HG02943 (cell line): ENCODE measurements at regions not wholly inside any gene's neighbourhood (a gene's known extent, or its start where the extent isn't known, plus 50 kb on each side); places are given as distances from the start of the nearest gene placed in this dataset.
A peak's percentile ranks its signal among the peaks of the same experiment; 100 is the strongest.
"Not testable (repeated sequence)": the region's sequence is repeated elsewhere in the genome, so short reads cannot be mapped to it uniquely, and the experiment has no call there.

Source experiments
- ATAC-seq: cut with Tn5 transposase; IDR thresholded peaks from one replicate; pipeline ENCODE4 v1.9.1; 2021; ENCODE audit warnings: mild to moderate bottlenecking, low read depth, moderate library complexity; ENCODE audit not compliant: unreplicated experiment

DNA sequence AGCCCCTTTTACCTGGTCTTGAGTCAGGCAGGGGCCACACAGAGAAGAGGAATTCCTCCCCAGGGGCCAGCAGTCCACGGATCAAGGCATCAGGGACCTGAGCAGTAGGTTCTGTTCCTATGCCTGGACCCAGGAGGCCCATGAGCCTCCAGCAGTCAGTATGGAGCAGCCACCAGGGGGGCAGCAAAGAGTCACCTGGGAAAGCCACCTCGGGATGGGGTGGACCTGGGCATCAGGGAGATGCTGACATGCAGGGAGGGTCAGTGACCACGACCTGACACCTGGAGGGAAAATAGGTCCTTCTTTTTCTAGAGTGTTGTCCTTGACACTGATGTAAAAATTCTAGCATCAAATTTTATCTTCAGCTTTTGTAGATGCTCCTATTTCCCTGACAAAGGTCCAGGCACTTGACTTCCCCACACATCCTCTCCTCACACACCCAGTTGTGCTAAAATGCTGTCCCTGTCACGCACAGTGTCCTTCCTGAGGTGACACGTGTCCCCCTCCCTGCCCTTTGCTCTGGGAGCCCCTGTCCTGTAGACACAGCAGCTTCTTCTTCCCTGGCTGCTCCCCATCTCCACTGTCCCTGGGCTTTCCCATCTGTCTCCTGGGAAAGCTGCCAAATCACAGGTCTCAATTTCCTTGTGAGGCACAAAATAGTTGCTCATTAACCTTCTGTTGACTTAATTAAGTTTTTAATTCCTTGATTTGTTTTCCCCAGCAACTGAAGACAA is 70.0 kb upstream of the IGLL5 start:
- ATAC-seq, result no peak

DNA sequence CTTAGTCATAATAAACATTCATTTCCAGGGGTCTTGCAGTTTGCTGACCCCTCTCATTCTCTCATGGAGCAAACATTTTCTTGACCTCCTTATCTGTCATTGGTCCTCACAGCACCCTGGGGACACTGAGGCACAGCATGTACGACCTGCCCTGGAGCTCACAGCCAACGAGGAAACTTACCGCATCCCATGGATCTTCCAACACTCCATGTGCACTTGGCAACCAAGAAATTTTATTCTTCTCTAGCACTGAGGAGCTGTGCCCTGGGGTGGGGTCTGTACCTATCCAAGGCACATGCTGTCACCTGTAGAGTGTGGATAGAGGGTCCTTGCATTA is 69.4 kb upstream of the IGLL5 start:
- no peak for ATAC-seq

DNA sequence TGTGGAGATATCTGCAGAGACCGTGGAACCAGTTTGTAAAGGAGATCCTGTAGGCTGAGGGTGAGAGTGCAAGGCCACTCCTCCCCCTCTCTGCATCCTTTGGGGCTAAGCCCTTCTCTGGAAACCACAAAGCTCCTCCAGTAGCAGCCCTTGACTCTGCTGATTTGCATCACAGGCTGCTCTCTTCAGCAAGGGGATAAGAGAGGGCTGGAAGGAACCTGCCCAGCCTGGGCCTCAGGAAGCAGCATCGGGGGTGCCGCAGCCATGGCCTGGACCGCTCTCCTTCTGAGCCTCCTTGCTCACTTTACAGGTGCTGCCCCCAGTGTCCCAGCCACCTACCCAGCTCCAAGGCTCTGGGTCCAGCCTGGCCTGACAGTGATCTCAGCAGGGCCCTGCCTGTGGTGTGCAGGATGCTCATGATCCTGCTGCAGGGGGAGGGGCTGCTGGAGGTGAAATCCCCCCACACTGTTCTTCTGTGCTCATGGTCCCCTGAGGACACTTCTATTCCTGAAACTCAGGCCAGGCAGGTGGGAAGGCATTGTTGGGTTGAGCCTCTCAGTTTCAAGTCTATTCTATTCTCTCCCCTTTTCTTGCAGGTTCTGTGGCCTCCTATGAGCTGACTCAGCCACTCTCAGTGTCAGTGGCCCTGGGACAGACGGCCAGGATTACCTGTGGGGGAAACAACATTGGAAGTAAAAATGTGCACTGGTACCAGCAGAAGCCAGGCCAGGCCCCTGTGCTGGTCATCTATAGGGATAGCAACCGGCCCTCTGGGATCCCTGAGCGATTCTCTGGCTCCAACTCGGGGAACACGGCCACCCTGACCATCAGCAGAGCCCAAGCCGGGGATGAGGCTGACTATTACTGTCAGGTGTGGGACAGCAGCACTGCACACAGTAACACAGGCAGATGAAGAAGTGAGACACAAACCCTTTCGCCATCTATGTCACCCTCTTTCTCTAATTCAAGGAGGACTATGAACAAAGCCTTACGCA is 68.5 kb upstream of the IGLL5 start:
- peak; percentile 56 for ATAC-seq

DNA sequence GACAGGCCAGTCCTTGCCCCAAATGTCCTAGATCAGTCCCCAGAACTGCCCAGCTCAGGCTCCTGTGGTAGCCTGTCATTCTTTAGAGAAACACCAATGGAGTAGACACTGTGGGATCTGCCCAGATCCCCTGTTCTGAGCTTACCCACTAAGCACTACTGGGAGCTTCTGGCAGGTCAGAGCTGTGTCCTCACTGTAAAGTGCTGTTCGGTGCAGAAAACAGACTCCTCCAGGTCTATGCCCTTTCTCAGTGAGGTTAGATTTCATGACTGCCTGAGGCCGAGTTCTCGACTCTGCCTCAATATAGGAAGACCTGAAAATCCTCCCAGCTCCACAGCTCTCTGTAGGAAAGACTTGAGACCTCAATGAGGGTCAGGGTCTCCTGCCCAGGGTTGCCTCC is 67.5 kb upstream of the IGLL5 start:
- ATAC-seq, result no peak

DNA sequence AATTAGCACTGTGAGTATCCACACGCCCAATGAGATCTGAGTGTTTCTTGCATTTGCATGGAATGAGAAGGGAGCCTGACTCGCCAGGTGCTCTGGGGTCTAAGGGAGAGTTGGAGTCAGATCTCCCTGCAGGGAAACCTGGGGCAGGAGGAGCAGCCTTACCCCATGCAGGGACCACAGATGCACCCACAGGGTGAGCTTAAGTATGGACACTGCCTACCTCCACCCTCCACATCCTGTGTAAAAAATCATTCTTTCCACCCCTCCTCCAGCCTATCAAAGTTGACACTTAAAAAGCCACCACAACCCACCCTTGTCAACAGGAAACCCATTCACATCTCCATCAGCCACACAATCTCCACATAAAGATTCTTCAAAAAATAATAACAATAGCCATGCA is 67.0 kb upstream of the IGLL5 start:
- ATAC-seq, result no peak

DNA sequence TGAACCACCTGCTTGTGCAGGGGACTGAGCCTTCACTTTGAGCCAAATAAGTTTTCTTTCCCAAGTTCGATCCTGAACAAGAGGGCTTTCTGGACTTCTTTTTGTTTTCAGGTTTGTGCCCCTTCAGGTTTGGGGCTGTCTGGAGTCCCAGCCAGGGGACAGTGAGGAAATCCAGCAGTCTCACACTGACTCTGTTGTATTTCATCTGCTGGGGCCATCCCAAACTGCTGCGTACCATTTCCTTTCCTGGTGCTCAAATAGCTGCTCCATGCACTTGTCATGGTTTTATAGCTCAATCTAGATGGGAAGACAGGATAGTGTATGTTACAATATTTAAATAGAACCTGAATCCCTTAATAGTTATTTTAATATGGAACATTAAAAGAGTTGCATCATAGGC is 66.3 kb upstream of the IGLL5 start:
- ATAC-seq, result no peak

DNA sequence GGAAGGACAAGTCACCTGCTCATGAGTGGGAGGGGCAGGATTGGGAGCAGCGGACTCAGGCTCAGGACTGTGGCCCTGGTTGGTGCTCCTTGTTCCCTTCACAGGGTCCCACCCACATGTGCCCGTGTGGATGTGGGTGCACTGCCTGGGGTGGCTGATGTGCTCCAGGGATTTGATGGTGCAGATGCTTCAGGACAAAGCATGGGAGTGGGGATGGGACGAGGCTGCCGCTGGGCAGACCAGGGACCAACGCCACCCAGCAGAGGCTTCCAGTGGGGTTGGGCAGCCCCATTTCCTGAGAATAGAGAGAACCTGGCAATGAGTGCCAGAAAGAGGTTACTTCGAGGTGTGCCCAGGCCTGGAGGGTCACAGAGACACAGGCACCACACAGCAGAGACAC is 65.5 kb upstream of the IGLL5 start:
- ATAC-seq, result no peak

DNA sequence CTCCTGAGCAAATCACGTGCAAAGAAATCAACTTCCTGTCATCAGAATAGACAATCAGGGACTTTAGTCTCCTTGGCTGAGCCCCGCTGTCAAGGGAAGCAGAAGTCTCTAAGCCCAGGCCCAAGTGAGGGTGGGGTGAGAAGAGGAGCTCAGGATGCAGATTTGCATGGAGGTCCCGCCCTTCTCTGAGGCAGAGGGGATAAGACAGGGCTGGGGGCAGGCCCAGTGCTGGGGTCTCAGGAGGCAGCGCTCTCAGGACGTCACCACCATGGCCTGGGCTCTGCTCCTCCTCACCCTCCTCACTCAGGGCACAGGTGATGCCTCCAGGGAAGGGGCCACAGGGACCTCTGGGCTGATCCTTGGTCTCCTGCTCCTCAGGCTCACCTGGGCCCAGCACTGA is 65.1 kb upstream of the IGLL5 start:
- ATAC-seq, result not testable (repeated sequence)

DNA sequence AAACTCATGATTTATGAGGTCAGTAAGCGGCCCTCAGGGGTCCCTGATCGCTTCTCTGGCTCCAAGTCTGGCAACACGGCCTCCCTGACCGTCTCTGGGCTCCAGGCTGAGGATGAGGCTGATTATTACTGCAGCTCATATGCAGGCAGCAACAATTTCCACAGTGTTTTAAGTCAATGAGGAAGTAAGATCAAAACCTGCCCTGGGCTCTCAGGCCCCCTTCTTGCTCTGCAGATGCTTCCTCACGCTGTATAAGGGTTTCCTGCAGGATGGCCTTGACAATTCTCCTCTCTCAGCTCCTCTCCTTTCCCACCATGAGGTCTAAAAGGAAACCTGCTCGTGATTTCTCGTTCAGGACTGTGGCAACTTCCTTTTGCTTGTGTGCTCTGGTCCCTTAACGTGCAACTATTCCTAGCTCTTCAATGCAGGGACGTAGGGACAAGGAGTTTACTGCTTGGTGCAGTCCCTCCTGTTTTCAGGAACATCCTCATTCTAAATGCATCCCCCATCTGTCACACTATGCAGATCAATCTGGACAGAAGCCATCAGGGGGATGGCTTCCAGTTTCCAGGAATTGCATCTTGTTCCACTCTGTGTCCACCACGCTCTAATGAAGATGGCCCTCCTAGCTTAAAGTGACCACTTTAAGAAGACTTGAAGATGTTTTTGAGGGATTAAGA is 64.3 kb upstream of the IGLL5 start:
- no peak for ATAC-seq

DNA sequence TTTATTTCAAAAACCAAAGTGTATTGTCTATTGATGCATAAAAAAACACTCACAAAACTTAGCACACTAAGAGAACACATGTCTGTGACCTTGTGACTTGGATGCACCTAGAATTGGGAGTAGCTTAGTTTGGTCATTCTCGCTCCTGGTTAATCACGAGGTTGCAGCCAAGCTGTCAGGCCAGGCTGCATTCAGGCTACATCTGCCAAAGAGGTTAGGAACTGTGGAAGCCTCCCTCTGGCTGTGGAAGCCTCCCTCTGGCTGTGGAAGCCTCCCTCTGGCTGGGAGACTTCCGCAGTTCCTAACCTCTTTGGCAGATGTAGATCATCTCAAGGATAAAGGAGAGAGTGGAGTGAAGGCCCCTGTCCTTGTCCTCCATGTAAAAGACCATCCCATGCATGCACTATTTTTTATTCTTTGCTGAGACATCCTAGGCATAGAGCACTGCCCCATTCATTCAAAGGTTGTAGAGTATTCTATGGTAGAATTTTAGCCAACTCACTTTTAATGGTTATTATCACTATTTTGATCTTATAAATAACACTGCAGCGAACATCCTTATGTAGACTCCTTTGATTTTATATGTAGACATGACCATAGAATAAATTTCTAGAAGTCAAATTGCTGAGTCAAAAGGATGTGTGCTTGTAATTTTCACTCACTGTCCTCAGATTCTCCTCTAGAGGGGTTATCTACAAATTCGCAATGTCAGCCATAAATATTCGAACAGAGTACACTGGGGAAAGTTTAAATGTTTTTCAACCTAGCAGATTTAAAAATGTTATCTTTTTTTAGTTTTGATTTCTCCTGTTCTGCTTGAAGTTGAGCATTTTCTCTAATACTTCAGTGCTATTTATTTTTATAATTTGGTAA is 63.0 kb upstream of the IGLL5 start:
- no peak for ATAC-seq

DNA sequence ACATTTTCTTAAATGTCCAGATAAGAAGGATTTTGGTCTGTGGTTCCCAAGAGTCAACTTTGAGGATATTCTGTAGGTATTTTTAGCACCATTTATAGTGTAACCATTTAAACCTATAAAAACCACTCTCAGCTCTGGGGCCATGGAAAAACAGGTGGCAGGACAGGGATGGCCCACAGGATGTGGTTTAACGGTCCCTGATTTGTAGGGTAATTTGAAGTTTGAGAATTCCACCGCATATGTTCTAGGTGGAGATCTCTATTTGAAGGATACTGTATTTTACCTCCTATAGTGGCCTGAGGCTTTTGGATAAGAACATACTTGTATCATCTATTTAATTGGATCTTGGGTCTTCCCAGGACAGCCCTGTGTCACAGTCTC is 62.4 kb upstream of the IGLL5 start:
- no peak for ATAC-seq

DNA sequence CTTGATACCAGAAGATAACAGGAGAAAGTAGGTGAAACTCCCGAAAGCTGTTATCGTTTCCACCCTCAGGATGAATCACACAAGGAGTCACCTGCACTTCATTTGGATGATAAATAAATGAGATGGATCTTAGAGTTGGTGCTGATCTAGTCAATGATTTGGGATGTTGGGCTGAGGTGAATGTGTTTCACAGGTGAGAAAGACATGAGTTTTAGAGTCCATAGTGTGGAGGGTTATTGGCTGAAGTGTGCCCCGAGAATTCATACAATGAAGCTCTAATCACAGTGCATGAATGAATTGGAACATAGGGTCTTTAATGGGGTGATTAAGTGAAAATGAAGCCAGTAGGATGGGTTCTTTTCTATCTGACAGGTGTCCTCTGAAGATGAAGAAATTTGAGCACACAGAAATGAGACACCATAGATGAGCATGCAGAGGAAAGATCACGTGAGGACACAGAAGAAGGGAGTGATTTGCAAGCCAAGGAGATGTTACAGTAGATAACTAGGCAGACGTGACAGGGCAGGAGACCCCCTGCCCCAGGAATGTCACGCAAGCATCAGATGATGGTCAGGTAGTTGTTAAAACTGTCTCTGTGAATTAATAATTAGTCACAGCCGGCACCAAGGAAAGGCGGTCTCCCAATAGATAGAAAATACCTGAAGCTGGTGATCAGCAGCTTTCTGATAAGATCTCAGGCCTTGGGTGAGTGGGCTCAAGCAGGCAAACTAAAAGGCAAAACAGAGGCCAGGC is 60.3 kb upstream of the IGLL5 start:
- ATAC-seq, result no peak

DNA sequence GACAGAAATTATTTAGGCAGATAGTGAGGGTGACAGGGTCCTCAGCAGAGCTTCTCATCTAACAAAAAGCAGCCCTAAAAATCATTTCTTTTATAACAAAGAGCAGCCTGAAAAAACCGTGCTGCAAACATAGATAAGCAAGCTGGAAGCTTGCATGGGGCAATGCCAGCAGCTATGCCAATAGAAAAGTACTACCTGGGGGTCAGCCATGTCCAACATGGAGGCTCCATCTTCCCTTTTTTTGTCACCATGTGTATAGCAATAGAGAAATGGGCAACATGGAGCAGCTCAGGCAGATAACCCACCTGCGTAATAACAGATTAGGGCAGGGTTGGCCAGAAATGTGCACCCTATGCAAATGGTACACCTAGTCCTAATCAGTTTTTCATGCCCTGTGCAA is 57.4 kb upstream of the IGLL5 start:
- ATAC-seq, result no peak

DNA sequence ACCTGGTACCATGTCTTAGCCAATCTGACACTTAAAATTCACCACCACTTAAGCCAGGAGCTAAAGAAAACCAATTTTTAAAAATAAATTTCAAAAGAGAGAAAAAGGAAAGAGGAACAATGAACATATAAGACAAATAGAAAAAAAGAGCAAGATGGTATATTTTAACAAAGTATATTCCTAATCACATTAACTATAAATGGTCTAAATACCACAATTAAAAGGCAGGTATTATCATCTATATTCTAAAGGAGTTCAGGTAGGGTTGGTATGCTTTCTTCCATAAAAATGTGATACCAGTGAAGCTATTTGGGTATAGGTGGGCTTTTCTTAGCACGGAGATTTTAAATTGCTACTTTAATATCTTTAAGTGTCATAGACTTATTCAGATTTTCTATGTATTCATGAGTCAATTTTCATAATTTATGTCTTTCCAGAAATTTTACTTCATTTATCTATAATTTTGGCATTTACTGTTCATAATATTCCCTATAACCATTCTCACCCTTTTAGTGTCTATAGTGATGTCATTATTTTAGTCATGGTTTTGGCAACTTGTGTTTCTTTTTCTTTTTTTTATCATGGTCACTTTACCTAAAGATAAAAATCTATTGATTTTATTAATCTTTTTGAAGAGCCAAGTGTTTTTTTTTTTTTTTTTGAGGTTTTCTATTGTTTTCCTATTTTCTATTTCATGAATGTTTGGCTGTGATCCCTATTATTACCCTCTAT is 56.5 kb upstream of the IGLL5 start:
- no peak for ATAC-seq

DNA sequence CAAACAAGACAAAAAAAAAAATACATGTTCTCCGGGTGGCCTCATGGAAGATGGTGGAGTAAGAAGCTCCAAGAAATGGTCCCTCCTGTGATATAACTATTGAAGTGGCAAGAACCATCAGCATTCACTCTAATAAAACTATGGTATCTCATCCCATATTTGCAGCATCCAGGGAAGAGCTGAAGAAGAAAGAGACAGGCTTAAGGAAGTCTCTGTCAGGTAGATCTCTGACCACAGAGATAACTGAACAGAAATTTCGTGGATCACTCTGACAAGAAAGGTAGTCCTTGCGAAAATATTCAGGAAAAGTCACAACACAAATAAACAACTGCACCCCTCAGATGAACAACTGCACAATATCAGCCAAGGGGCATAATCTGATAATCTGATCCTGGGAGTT is 54.6 kb upstream of the IGLL5 start:
- ATAC-seq, result no peak

DNA sequence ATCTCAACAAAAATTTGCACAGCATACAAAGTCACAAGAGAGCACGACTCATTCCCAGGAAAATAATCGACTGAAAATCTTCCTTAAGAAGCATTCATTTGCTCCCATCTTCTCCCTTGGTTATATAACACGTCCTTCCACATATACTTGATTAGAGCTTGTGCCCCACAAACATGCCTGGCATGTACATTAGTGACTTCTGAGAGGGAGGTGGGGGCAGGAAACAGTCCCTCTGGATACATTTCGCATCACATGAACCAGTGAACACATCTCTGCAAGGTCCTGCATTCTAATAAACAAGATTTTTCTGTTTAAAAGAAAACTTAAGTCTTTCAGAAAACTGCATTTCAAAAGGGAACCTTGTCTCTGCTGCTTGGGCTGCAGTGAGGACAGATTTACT is 54.1 kb upstream of the IGLL5 start:
- no peak for ATAC-seq

DNA sequence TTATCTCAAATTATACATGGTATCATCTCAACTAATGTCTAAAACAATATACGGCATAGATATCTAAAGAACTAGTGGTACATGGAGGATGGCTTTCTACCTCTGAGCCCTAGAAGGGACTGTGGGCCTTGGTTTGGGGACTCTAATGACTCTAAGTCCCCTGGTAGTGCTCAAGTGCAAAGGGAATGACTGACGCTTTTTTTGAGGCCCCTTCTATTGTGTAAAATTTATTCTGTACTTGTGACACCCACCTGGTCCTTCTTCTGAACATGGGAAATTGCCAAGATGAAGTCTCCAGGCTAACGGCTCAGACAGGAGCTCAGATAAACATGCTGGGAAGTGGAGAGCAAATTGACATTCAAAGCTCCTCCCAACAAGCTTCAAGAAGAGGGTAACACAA is 53.4 kb upstream of the IGLL5 start:
- no peak for ATAC-seq

DNA sequence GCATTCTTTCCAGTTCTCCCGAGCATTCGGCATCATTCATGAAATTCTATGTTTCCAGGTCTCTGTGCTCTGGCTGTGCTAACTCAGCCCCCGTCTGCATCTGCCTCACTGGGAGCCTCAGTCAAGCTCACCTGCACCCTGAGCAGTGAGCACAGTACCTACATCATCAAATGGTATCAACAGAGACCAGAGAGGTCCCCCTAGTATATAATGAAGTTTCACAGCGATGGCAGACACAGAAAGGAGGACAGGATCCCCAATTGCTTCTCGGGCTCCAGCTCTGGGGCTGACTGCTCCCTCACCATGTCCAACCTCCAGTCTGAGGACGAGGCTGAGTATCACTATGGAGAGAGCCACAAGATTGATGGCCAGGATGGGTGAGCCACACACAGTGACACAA is 52.8 kb upstream of the IGLL5 start:
- ATAC-seq, result no peak

DNA sequence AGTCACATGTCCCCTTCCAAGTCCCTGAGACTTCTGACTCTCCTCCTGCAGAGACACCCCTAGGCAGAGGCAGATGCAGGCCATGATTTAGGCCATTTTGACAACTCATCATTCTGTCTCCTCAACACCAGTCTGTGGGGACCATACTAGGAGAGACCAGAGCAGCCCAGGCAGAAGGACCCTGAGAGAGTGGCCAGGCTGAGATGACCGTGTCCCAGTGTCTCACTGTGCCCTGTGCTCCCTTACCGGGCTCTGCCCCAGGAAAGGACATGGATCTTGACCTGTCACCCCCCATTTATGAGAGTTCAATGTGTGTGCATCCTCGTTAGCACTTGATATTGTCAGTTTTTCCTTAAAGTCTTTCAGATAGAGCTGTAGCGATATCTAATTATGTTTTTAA is 52.4 kb upstream of the IGLL5 start:
- ATAC-seq, result no peak
